PC-3 (cell line): ENCODE measurements at regions not wholly inside any gene's neighbourhood (a gene's known extent, or its start where the extent isn't known, plus 50 kb on each side); places are given as distances from the start of the nearest gene placed in this dataset.

ENCODE experiments used
- ATAC-seq: fragments of 200-7000 bp; cut with Tn5 transposase; 2 replicates; pipeline ENCODE4 v1.9.1; 2020; ENCODE audit warnings: mild to moderate bottlenecking, moderate library complexity
- BruUV-seq: library from RNA; stranded (reverse); fragments of 400-500 nt; replicated peaks from 2 replicates; lab custom pipeline; 2021; lab: Mats Ljungman, UMichigan
- CTCF ChIA-PET: fragments of 300-600 bp; sonication (Branson Sonifier 250); formaldehyde crosslinking; loops from one replicate; lab custom pipeline; 2022; ENCODE audit warnings: antibody characterized with exemption; lab: Charles Lee
- POLR2A ChIA-PET: fragments of 300-600 bp; sonication (Branson Sonifier 250); formaldehyde crosslinking; loops from one replicate; lab custom pipeline; 2022; ENCODE audit warnings: antibody characterized with exemption; ENCODE audit not compliant: unreplicated experiment; lab: Charles Lee
- DNase-seq: peaks from one replicate; pipeline ENCODE4 v3.0.0-alpha.2; 2015
- H2AFZ ChIP-seq: fragments of 300-600 bp; sonication (generic); 2 replicates; pipeline ENCODE4 v1.6.0; 2016; ENCODE audit warnings: antibody characterized with exemption, low read length
- H3F3A ChIP-seq: fragments of 300-600 bp; sonication (generic); one replicate; pipeline ENCODE4 v1.6.0; 2017; ENCODE audit warnings: antibody characterized with exemption, low read length, control low read depth, mild to moderate bottlenecking; ENCODE audit not compliant: unreplicated experiment
- H3K27ac ChIP-seq: fragments of 300-600 bp; sonication (generic); 2 replicates; pipeline ENCODE4 v1.5.1; 2016; ENCODE audit warnings: mild to moderate bottlenecking, low read length
- H3K27me3 ChIP-seq: fragments of 300-600 bp; sonication (generic); 2 replicates; pipeline ENCODE4 v1.6.1; 2016; ENCODE audit warnings: low read length, mixed read lengths
- H3K36me3 ChIP-seq: fragments of 300-600 bp; sonication (generic); 2 replicates; pipeline ENCODE4 v1.6.1; 2016; ENCODE audit warnings: low read depth, mixed run types, low read length, mixed read lengths
- H3K4me1 ChIP-seq: fragments of 300-600 bp; sonication (generic); 2 replicates; pipeline ENCODE4 v1.5.1; 2016; ENCODE audit warnings: low read length; ENCODE audit not compliant: insufficient read depth
- H3K4me2 ChIP-seq: fragments of 300-600 bp; sonication (generic); 2 replicates; pipeline ENCODE4 v1.6.0; 2016; ENCODE audit warnings: low read length
- H3K4me3 ChIP-seq: fragments of 300-600 bp; sonication (generic); 2 replicates; pipeline ENCODE4 v1.5.1; 2016; ENCODE audit warnings: mild to moderate bottlenecking, low read length, mixed read lengths
- H3K79me2 ChIP-seq: fragments of 300-600 bp; sonication (generic); 2 replicates; pipeline ENCODE4 v1.6.1; 2017; ENCODE audit warnings: low read length, mixed read lengths
- H3K9ac ChIP-seq: fragments of 300-600 bp; sonication (generic); 2 replicates; pipeline ENCODE4 v1.6.0; 2016; ENCODE audit warnings: mild to moderate bottlenecking, low read length
- H3K9me2 ChIP-seq: fragments of 300-600 bp; sonication (generic); replicated peaks from 2 replicates; pipeline ENCODE4 v1.6.1; 2016; ENCODE audit warnings: mixed run types, low read length, mixed read lengths
- H3K9me3 ChIP-seq: fragments of 300-600 bp; sonication (generic); 2 replicates; pipeline ENCODE4 v1.6.1; 2016; ENCODE audit warnings: low read length, mixed read lengths
- H4K20me1 ChIP-seq: fragments of 300-600 bp; sonication (generic); 2 replicates; pipeline ENCODE4 v1.6.1; 2016; ENCODE audit warnings: low read length, mixed read lengths
- CTCF ChIP-seq: fragments of 300-600 bp; sonication (generic); conservative IDR thresholded peaks from 2 replicates; pipeline ENCODE4 v1.5.1; 2017; ENCODE audit warnings: antibody characterized with exemption, low read depth, mild to moderate bottlenecking, low read length
- EZH2 ChIP-seq: fragments of 300-600 bp; sonication (generic); IDR thresholded peaks from one replicate; pipeline ENCODE4 v1.6.1; 2017; ENCODE audit warnings: antibody characterized with exemption, mild to moderate bottlenecking, low read length; ENCODE audit not compliant: unreplicated experiment
- EZH2phosphoT487 ChIP-seq: fragments of 300-600 bp; sonication (generic); IDR thresholded peaks from 2 replicates; pipeline ENCODE4 v1.6.1; 2018; ENCODE audit warnings: mild to moderate bottlenecking, antibody characterized with exemption, low read length, borderline replicate concordance
- intact Hi-C: fragments of 100-400 bp; cut with micrococcal nuclease; formaldehyde crosslinking; loops from 2 replicates; pipeline ENCODE4 v1.9.0; 2023

DNA sequence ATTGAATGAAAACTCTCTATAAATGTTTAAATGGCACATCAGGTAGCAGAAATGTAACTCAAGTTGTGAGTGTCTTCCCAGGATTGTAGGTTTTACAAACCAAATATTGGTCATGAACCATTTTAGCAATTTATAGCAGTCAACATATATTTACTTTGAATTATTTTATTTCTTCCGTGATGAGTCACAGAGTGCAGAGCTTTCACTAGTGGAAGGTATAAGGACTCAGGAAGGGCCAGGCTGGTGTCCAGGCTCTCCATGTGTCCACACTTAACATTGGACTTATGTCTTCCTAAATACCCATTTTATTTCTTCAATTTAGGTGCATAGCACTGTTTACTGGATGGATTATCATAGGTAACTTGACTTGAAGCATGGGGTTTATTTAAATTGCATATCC, 120.9 kb downstream of the OLIG3 start:
- no peak overlapping the region for H3K9ac ChIP-seq
- BruUV-seq, result no TSS peak
- no peaks in the 10 kb centered on the region for H3K27me3 ChIP-seq
- TF ChIP-seq EZH2phosphoT487, result no peak
- no peak for TF ChIP-seq CTCF
- no peak for TF ChIP-seq EZH2
- H3K79me2 ChIP-seq, result no peaks in the 10 kb centered on the region
- H3K9me3 ChIP-seq, result no peaks in the 10 kb centered on the region
- CTCF ChIA-PET, result interaction anchor here (0.5 kb wide), 1 partner anchor 29 kb away, joined by 4 read pairs; no protein-coding TSS in a partner anchor
- intact Hi-C loops, result no loop called here
- H2AFZ ChIP-seq, result no peak overlapping the region
- ATAC-seq, result peak; percentile 92
- H3K4me1 ChIP-seq, result peaks cover 10% of the 10 kb centered on the region
- peak; percentile 43 for DNase-seq
- H3K4me2 ChIP-seq, result no peak overlapping the region
- H3K4me3 ChIP-seq, result no peak overlapping the region
- no peak overlapping the region for H3K27ac ChIP-seq
- H3K36me3 ChIP-seq, result no peaks in the 10 kb centered on the region
- no peaks in the 10 kb centered on the region for H4K20me1 ChIP-seq
- H3F3A ChIP-seq, result no peaks in the 10 kb centered on the region
- POLR2A ChIA-PET, result interaction anchor here (0.6 kb wide), 1 partner anchor 762 kb away, joined by 3 read pairs; no protein-coding TSS in a partner anchor
- no peaks in the 10 kb centered on the region for H3K9me2 ChIP-seq

DNA sequence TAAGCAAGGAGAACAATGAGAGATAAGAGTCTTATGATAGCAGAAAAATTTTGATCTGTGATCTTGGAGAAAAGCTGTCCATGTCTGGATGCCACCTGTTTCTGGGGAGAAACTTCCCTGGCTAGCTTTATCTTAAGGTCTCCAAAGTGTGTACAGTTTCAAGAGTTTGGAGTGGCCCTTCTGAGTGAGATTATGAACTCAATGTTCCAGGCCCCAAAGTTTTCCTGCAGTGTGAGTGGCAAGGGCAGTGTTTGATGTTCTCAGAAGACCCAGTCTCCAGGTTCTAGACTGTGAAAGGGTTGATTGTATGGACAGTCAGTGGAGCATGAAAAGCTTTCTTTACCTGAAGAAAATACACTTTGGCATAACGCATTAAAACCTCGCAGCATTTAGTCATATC, 121.7 kb downstream of the OLIG3 start:
- intact Hi-C loops, result no loop called here
- ATAC-seq, result no peak
- Histone ChIP-seq H3K36me3 (no peaks in the 10 kb centered on the region), H3K4me2 (no peak overlapping the region), H2AFZ (no peak overlapping the region), H3K9me2 (no peaks in the 10 kb centered on the region), H3K27ac (no peak overlapping the region), H4K20me1 (no peaks in the 10 kb centered on the region), H3K27me3 (no peaks in the 10 kb centered on the region), H3F3A (no peaks in the 10 kb centered on the region), H3K4me1 (peaks cover 10% of the 10 kb centered on the region), H3K9me3 (no peaks in the 10 kb centered on the region), H3K4me3 (no peak overlapping the region), H3K79me2 (no peaks in the 10 kb centered on the region), H3K9ac (no peak overlapping the region)
- POLR2A ChIA-PET, result no interaction called here
- no peak for DNase-seq
- CTCF ChIA-PET, result no interaction called here
- no peak for TF ChIP-seq EZH2
- BruUV-seq, result no TSS peak

GRCh38 chr6:137371634-137372016, 122.6 kb downstream of the OLIG3 start:
- H3K4me1 ChIP-seq, result peaks cover 10% of the 10 kb centered on the region
- H3K4me3 ChIP-seq, result no peak overlapping the region
- ATAC-seq (no peak), DNase-seq (no peak)
- H3K4me2 ChIP-seq, result no peak overlapping the region
- BruUV-seq, result no TSS peak
- no peaks in the 10 kb centered on the region for H3K27me3 ChIP-seq
- intact Hi-C loops, result no loop called here
- no peaks in the 10 kb centered on the region for H3F3A ChIP-seq
- no peak overlapping the region for H3K27ac ChIP-seq
- H3K9me3 ChIP-seq, result no peaks in the 10 kb centered on the region
- H3K9ac ChIP-seq, result no peak overlapping the region
- TF ChIP-seq CTCF (no peak), EZH2 (no peak), EZH2phosphoT487 (no peak)
- no peaks in the 10 kb centered on the region for H3K36me3 ChIP-seq
- H3K79me2 ChIP-seq, result no peaks in the 10 kb centered on the region
- no peaks in the 10 kb centered on the region for H3K9me2 ChIP-seq
- ChIA-PET CTCF (no interaction called here), POLR2A (no interaction called here)
- H4K20me1 ChIP-seq, result no peaks in the 10 kb centered on the region
- no peak overlapping the region for H2AFZ ChIP-seq
